AG10803 (cell line): ENCODE measurements at regions not wholly inside any gene's neighbourhood (a gene's known extent, or its start where the extent isn't known, plus 50 kb on each side); places are given as distances from the start of the nearest gene placed in this dataset.
"Not testable (repeated sequence)": the region's sequence is repeated elsewhere in the genome, so short reads cannot be mapped to it uniquely, and the experiment has no call there.

ENCODE experiments used
- DNase-seq: peaks from one replicate; pipeline ENCODE4 v3.0.0; 2010; ENCODE audit warnings: low read depth
- H3K4me3 ChIP-seq: 2 replicates; pipeline ENCODE4 v1.5.1; 2011; ENCODE audit warnings: mild to moderate bottlenecking, low read length, control low read depth
- TF ChIP-seq, protein P1 (sequence below): conservative IDR thresholded peaks from 2 replicates; pipeline ENCODE4 v1.5.1; 2011; ENCODE audit warnings: mild to moderate bottlenecking, low read length, control low read depth, inconsistent platforms

DNA sequence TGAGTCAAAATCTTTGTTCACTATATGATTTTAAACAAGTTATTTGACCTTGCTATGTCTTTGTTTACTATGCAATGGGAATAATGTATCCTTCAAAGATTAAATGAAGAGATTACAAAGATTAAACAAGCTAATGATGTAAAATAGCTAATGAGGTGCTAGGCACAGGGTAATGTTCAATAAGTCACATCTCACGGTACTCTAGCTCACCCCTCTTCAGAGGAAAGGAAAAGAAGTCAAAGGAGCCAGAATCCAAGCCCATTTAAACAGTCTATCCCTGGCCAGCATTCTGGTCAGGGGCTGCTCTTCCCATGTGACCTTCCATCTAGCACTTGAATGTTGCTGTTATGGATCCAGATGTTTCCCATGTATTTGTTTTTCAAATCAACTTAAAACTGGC, 412.4 kb upstream of the CAMK1G start:
- H3K4me3 ChIP-seq, result no peak overlapping the region
- TF ChIP-seq, protein P1, sequence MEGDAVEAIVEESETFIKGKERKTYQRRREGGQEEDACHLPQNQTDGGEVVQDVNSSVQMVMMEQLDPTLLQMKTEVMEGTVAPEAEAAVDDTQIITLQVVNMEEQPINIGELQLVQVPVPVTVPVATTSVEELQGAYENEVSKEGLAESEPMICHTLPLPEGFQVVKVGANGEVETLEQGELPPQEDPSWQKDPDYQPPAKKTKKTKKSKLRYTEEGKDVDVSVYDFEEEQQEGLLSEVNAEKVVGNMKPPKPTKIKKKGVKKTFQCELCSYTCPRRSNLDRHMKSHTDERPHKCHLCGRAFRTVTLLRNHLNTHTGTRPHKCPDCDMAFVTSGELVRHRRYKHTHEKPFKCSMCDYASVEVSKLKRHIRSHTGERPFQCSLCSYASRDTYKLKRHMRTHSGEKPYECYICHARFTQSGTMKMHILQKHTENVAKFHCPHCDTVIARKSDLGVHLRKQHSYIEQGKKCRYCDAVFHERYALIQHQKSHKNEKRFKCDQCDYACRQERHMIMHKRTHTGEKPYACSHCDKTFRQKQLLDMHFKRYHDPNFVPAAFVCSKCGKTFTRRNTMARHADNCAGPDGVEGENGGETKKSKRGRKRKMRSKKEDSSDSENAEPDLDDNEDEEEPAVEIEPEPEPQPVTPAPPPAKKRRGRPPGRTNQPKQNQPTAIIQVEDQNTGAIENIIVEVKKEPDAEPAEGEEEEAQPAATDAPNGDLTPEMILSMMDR, result no peak
- DNase-seq, result no peak

- no peak for DNase-seq
- TF ChIP-seq, protein P1, result no peak
- H3K4me3 ChIP-seq, result no peak overlapping the region
Measured at GRCh38 chr1:209172286-209172685, 411.2 kb upstream of the CAMK1G start.

DNA sequence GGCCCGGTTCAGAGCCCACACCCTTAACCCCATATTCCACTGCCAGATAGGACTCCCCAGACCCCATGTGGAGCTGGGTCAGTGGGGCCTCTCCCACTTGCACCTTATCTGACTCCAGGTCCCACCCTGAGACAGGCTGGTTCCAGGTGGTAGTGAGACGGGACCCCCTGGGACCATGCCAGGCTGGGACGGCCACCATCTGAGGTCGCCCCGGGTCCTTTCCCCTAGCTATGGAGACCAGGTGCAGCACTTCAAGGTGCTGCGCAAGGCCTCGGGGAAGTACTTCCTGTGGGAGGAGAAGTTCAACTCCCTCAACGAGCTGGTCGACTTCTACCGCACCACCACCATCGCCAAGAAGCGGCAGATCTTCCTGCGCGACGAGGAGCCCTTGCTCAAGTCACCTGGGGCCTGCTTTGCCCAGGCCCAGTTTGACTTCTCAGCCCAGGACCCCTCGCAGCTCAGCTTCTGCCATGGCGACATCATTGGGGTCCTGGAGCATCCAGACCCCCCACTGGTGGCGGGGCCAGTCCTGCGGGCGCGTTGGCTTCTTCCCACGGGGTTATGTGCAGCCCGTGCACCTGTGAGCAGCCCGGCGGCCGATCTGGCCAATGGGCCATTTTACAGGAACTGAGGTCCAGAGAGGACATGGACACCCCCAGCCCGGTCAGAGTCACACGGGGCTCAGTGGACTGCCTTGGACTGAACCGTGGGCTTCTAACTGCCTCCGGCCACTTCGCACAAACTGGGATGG, 410.5 kb upstream of the CAMK1G start:
- H3K4me3 ChIP-seq, DNase-seq: not testable (repeated sequence)

- not testable (repeated sequence) for H3K4me3 ChIP-seq, DNase-seq
Measured at GRCh38 chr1:209173796-209174195, 409.7 kb upstream of the CAMK1G start.

DNA sequence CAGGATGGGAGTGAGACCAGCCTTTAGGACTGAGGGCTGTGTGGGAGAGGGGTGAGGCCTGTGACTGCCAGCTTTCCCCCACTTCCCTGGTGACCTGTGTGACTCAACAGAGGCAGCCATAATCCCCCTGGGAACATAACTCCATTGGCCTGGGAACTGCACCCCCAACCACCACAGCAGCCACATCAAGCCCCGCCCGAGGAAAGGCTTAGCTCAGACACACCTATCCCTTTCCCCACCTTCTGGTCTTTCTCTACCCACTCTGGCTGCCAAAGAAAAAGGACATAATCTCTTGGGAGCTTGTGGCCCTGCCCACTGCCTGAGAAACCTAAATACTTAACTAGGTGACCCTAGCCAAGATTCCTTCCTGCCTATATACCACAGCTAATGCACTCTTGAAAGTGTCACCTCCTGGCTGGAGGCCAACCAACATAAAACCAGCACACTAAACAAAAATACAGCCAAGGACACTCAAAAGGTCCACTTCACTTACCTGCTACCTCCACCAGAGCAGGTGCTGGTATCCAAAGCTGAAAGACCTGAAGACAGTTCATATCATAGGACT, 406.6 kb upstream of the CAMK1G start:
- TF ChIP-seq, protein P1, result no peak
- no peak for DNase-seq
- no peak overlapping the region for H3K4me3 ChIP-seq

- DNase-seq, result no peak
- no peak overlapping the region for H3K4me3 ChIP-seq
- TF ChIP-seq, protein P1, result no peak
Measured at GRCh38 chr1:209183195-209183594, 400.3 kb upstream of the CAMK1G start.

DNA sequence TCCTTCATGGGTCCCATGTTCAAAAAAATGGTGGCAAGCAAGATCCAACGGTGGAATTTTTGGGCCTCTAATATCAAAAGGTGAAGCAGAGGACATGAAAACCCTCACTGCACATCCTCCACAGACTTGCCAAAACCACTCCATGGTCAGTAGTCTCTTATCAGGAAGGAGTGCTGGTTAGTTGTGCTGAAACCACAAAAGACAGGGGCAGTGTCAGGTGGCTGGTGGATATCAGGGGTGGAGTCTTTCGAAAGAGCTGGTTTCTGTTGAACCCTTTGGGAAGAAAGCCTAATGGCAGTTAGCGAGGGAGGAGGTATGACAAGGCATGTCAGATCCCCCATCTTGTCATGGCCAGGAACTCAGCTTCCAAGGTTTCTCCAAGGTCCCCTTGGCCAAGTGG, 395.9 kb upstream of the CAMK1G start:
- TF ChIP-seq, protein P1, result no peak
- H3K4me3 ChIP-seq, result no peak overlapping the region
- no peak for DNase-seq

DNA sequence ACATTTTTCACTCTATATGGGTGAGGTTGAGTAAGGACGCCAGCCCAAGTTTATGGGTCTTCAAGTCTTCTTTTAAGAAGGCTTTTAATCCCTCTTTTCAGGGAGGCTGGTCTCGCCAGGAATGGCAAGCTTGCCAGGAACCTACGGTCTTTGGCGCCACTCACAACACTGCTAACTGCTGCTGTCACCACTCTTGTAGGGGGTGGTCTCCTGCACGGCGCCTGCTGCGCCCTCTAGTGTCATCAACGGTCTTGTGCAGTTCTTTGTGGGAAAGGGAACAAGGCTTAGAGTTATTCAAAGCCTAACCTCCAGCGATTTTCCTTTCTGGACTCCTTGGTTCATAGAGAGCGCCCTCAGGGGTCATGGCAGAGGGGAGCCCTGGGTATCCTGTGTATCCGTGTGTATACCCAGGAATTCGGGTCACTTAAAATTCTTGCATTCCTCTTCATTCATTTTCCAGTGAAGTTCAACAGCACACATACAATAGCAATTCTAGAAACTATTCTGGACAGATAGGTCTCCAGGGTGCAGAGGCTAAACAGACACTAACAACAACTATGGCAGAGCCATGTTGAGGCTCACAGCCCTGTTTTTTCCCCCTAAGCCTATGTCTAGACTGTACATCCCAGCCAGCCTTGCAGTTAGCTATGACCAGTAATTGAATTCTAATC, 392.8 kb upstream of the CAMK1G start:
- peak; percentile 36 for DNase-seq
- TF ChIP-seq, protein P1, result peak; percentile 76

More for the DNA sequence above, 392.8 kb upstream of the CAMK1G start:
- H3K4me3 ChIP-seq, result no peak overlapping the region
